CD8-positive, alpha-beta memory T cell (primary cell): ENCODE measurements at regions not wholly inside any gene's neighbourhood (a gene's known extent, or its start where the extent isn't known, plus 50 kb on each side); places are given as distances from the start of the nearest gene placed in this dataset.

Source experiments
- CTCF ChIA-PET: fragments of 350-600 bp; sonication (Branson Sonifier 250); formaldehyde crosslinking; loops from one replicate; lab custom pipeline; 2021; ENCODE audit warnings: antibody characterized with exemption; lab: Charles Lee
- POLR2A ChIA-PET: fragments of 350-600 bp; sonication (Branson Sonifier 250); formaldehyde crosslinking; loops from one replicate; lab custom pipeline; 2021; ENCODE audit warnings: antibody characterized with exemption; lab: Charles Lee
- DNase-seq, 5 donors: peaks; one replicate each; pipeline versions ENCODE4 v3.0.0 to v3.0.0-alpha.2; 2020 to 2022; ENCODE audit warnings: mixed read lengths in 1 of 5
- H3K27ac ChIP-seq: one replicate; pipeline ENCODE4 v1.7.0; 2013; ENCODE audit warnings: low read depth, mild to moderate bottlenecking, low read length, moderate library complexity
- H3K27me3 ChIP-seq: 2 replicates; pipeline ENCODE4 v1.7.0; 2013; ENCODE audit warnings: low read length, mild to moderate bottlenecking; ENCODE audit not compliant: insufficient read depth, poor library complexity, severe bottlenecking
- H3K36me3 ChIP-seq: 2 replicates; pipeline ENCODE4 v1.7.0; 2013; ENCODE audit warnings: mild to moderate bottlenecking, low read length, moderate library complexity; ENCODE audit not compliant: insufficient read depth
- H3K4me1 ChIP-seq: 2 replicates; pipeline ENCODE4 v1.7.0; 2013; ENCODE audit warnings: mild to moderate bottlenecking, low read length, moderate library complexity; ENCODE audit not compliant: insufficient read depth
- H3K4me3 ChIP-seq: 2 replicates; pipeline ENCODE4 v1.7.0; 2013; ENCODE audit warnings: mild to moderate bottlenecking, low read length
- H3K9me3 ChIP-seq: 2 replicates; pipeline ENCODE4 v1.7.0; 2013; ENCODE audit warnings: mild to moderate bottlenecking, low read length
- H3K27ac Mint-ChIP-seq, 8 donors: one replicate each; pipeline ENCODE4 v1.8.0; 2020 to 2021; ENCODE audit warnings: mixed read lengths in 8 of 8, mild to moderate bottlenecking in 6 of 8, inconsistent platforms in 3 of 8, moderate library complexity in 3 of 8
- H3K27me3 Mint-ChIP-seq, 2 donors: one replicate each; pipeline ENCODE4 v1.8.0; 2020 to 2021; ENCODE audit warnings: mixed read lengths in 2 of 2, mild to moderate bottlenecking in 1 of 2, moderate library complexity in 1 of 2
- H3K36me3 Mint-ChIP-seq, 3 donors: one replicate each; pipeline ENCODE4 v1.8.0; 2020 to 2021; ENCODE audit warnings: mixed read lengths in 3 of 3, inconsistent platforms in 1 of 3, mild to moderate bottlenecking in 1 of 3
- H3K4me1 Mint-ChIP-seq, 3 donors: one replicate each; pipeline ENCODE4 v1.8.0; 2020 to 2021; ENCODE audit warnings: mixed read lengths in 3 of 3, inconsistent platforms in 1 of 3, mild to moderate bottlenecking in 1 of 3
- H3K4me3 Mint-ChIP-seq, 7 donors: one replicate each; pipeline ENCODE4 v1.8.0; 2020 to 2021; ENCODE audit warnings: mixed read lengths in 7 of 7, mild to moderate bottlenecking in 6 of 7, moderate library complexity in 4 of 7, inconsistent platforms in 2 of 7
- H3K9me3 Mint-ChIP-seq, 5 donors: one replicate each; pipeline ENCODE4 v1.8.0; 2020 to 2022; ENCODE audit warnings: mixed read lengths in 5 of 5, mild to moderate bottlenecking in 3 of 5, moderate library complexity in 2 of 5, inconsistent platforms in 1 of 5

- no peak for DNase-seq
- Mint-ChIP-seq H3K27me3 (no peaks in the 10 kb centered on the region), H3K27ac (no peak overlapping the region), H3K9me3 (peaks cover 2 to 19% (median 7%) of the 10 kb centered on the region in 5 donors), H3K36me3 (no peaks in the 10 kb centered on the region), H3K4me1 (no peaks in the 10 kb centered on the region), H3K4me3 (no peak overlapping the region)
- Histone ChIP-seq H3K36me3 (no peaks in the 10 kb centered on the region), H3K27ac (no peak overlapping the region), H3K4me1 (no peaks in the 10 kb centered on the region), H3K4me3 (no peak overlapping the region), H3K9me3 (no peaks in the 10 kb centered on the region), H3K27me3 (no peaks in the 10 kb centered on the region)
- ChIA-PET POLR2A (no interaction called here), CTCF (no interaction called here)
Measured at GRCh38 chr5:145163876-145164275, 671.3 kb downstream of the PRELID2 start.

DNA sequence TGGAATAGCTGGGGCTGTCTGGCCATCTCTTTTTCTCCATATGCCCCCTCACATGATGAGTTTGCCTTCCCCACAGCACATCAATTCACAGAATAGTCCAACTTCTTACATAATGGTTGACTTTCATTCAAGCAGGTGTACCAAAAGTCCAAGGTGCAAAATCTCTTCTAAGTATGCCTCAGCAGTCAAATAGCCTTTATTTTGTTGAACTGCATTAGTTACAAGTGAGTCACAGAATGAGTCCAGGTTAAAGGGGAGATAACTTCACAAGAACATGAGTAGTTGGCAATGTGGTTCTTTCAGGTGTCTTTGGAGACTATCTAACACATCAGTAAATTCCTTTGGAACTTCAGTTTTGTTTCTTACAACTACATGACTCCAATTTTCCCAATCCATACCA lies 672.5 kb downstream of the PRELID2 start:
- H3K27me3 ChIP-seq: no peaks in the 10 kb centered on the region
- H3K4me3 ChIP-seq: no peak overlapping the region
- H3K27ac ChIP-seq: no peak overlapping the region
- Mint-ChIP-seq H3K36me3 (no peaks in the 10 kb centered on the region), H3K27ac (no peak overlapping the region), H3K4me3 (no peak overlapping the region), H3K27me3 (no peaks in the 10 kb centered on the region), H3K4me1 (no peaks in the 10 kb centered on the region), H3K9me3 (peaks cover 2 to 14% (median 12%) of the 10 kb centered on the region in 5 donors)
- H3K9me3 ChIP-seq: no peaks in the 10 kb centered on the region
- no peaks in the 10 kb centered on the region for H3K4me1 ChIP-seq
- CTCF ChIA-PET: no interaction called here
- POLR2A ChIA-PET: no interaction called here
- no peaks in the 10 kb centered on the region for H3K36me3 ChIP-seq
- DNase-seq: no peak

DNA sequence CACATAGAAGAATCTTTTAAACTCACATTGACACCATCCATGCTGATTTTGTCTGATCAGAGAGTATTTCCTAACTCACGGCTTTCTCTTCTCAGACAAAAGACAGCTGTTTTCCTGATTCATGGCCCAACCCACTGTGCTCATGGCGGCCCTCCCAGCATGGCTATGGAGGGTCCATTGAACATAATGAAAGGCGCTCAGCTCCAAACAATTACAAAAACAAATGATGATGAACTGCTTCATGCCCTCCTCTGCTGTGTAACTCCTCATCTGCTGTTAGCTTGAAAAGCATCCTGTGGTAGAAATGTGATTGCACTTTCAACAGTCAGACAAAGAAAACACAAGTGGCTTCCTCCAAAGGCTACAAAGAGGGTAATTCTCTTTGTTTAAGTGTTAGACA lies 673.8 kb downstream of the PRELID2 start:
- Histone ChIP-seq H3K27ac (no peak overlapping the region), H3K9me3 (no peaks in the 10 kb centered on the region), H3K36me3 (no peaks in the 10 kb centered on the region), H3K4me3 (no peak overlapping the region), H3K27me3 (no peaks in the 10 kb centered on the region), H3K4me1 (no peaks in the 10 kb centered on the region)
- Mint-ChIP-seq H3K27ac (no peak overlapping the region), H3K4me3 (no peak overlapping the region), H3K27me3 (no peaks in the 10 kb centered on the region), H3K36me3 (no peaks in the 10 kb centered on the region), H3K9me3 (peaks cover 2 to 13% (median 11%) of the 10 kb centered on the region in 5 donors), H3K4me1 (no peaks in the 10 kb centered on the region)
- DNase-seq: no peak
- POLR2A ChIA-PET: no interaction called here
- CTCF ChIA-PET: no interaction called here

GRCh38 chr5:145160679-145161078 lies 674.5 kb downstream of the PRELID2 start:
- Histone ChIP-seq H3K36me3 (no peaks in the 10 kb centered on the region), H3K4me3 (no peak overlapping the region), H3K4me1 (no peaks in the 10 kb centered on the region), H3K27ac (no peak overlapping the region), H3K27me3 (no peaks in the 10 kb centered on the region), H3K9me3 (no peaks in the 10 kb centered on the region)
- DNase-seq: no peak
- Mint-ChIP-seq H3K36me3 (no peaks in the 10 kb centered on the region), H3K27ac (no peak overlapping the region), H3K4me3 (no peak overlapping the region), H3K9me3 (peaks cover 2 to 13% (median 11%) of the 10 kb centered on the region in 5 donors), H3K27me3 (no peaks in the 10 kb centered on the region), H3K4me1 (no peaks in the 10 kb centered on the region)
- POLR2A ChIA-PET: no interaction called here
- CTCF ChIA-PET: no interaction called here

DNA sequence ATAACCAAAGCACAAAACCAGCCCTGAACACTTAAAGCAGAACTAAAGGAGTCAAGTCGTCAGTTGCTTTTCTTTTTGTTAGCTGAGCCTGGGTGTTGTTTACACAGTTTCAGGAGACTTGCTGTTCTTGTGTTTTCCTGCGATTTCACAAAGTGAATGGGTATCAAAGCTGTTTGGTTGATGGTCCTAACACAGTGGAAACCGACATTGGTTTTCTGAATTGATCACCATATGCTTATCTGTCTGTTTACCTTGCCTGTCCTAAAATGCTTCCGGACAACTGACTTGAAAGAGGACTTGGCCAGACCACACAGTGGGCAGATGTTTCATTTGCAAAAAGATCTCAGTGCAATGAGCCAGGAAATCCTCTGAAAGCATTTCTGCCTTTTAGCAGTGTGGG lies 676.4 kb downstream of the PRELID2 start:
- H3K36me3 Mint-ChIP-seq: no peaks in the 10 kb centered on the region
- no peak overlapping the region for H3K4me3 Mint-ChIP-seq
- H3K27ac Mint-ChIP-seq: no peak overlapping the region

DNA sequence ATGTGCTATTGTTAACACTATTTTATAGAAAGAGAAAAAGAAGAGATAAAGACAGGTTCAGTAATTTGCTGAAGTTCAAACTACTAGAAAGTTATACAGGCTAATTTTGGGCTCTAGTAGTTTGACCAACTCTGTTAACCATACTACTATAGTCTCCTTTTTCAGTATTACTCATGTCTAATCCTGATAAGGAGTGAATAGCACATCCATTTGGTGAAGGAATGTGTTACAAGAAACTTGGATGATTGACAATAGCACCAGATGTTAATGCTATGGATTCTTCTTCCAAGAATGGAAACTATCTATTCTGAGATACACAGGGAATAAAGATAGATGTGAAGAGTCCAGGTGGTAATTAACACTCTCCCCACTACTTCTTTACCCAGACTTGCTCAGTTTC lies 677.3 kb downstream of the PRELID2 start:
- Histone ChIP-seq H3K4me1 (no peaks in the 10 kb centered on the region), H3K9me3 (no peaks in the 10 kb centered on the region), H3K4me3 (no peak overlapping the region), H3K36me3 (no peaks in the 10 kb centered on the region), H3K27me3 (no peaks in the 10 kb centered on the region), H3K27ac (no peak overlapping the region)
- Mint-ChIP-seq H3K9me3 (peaks cover 0 to 13% (median 12%) of the 10 kb centered on the region in 5 donors), H3K36me3 (no peaks in the 10 kb centered on the region), H3K27ac (no peak overlapping the region), H3K27me3 (no peaks in the 10 kb centered on the region), H3K4me1 (no peaks in the 10 kb centered on the region), H3K4me3 (no peak overlapping the region)
- DNase-seq: no peak
- POLR2A ChIA-PET: no interaction called here
- CTCF ChIA-PET: no interaction called here

More for the DNA sequence above, 676.4 kb downstream of the PRELID2 start:
- H3K9me3 Mint-ChIP-seq: peaks cover 2 to 12% (median 9%) of the 10 kb centered on the region in 5 donors
- H3K27ac ChIP-seq: no peak overlapping the region
- H3K4me1 ChIP-seq: no peaks in the 10 kb centered on the region
- H3K4me3 ChIP-seq: no peak overlapping the region
- H3K36me3 ChIP-seq: no peaks in the 10 kb centered on the region
- H3K9me3 ChIP-seq: no peaks in the 10 kb centered on the region
- POLR2A ChIA-PET: no interaction called here
- no peaks in the 10 kb centered on the region for H3K27me3 Mint-ChIP-seq
- CTCF ChIA-PET: no interaction called here
- DNase-seq: no peak
- no peaks in the 10 kb centered on the region for H3K4me1 Mint-ChIP-seq
- no peaks in the 10 kb centered on the region for H3K27me3 ChIP-seq

DNA sequence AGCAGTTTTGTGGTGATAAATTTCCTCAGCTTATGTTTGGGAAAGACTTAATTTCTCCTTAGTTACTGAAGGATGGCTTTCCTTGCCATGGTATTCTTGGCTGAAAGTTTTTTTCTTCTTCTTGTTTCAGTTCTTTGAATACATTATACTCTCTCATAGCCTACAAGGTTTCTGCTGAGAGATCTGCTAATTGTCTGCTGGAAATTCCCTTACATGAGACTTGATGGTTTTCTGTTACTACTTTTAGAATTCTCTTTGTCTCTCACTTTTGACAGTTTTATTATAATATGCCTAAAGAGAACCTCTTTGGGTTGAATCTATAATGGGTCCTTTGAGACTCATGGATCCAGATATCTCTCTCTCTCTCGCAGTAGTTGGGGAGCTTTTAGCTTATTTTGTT lies 693.6 kb downstream of the PRELID2 start:
- Mint-ChIP-seq H3K4me1 (no peaks in the 10 kb centered on the region), H3K4me3 (no peak overlapping the region)

GRCh38 chr5:145130996-145131395 lies 704.1 kb downstream of the PRELID2 start:
- H3K4me1 ChIP-seq: no peaks in the 10 kb centered on the region
- no peak overlapping the region for H3K27ac ChIP-seq
- Mint-ChIP-seq H3K4me3 (no peak overlapping the region), H3K36me3 (no peaks in the 10 kb centered on the region), H3K27me3 (no peaks in the 10 kb centered on the region), H3K4me1 (no peaks in the 10 kb centered on the region), H3K27ac (no peak overlapping the region), H3K9me3 (peaks cover 0 to 9% (median 8%) of the 10 kb centered on the region in 5 donors)
- H3K36me3 ChIP-seq: no peaks in the 10 kb centered on the region
- ChIA-PET CTCF (no interaction called here), POLR2A (no interaction called here)
- no peaks in the 10 kb centered on the region for H3K9me3 ChIP-seq
- no peak overlapping the region for H3K4me3 ChIP-seq
- DNase-seq: no peak
- H3K27me3 ChIP-seq: no peaks in the 10 kb centered on the region

More for the DNA sequence above, 693.6 kb downstream of the PRELID2 start:
- no peak for DNase-seq
- Histone ChIP-seq H3K27ac (no peak overlapping the region), H3K4me1 (no peaks in the 10 kb centered on the region), H3K9me3 (no peaks in the 10 kb centered on the region), H3K4me3 (no peak overlapping the region), H3K36me3 (no peaks in the 10 kb centered on the region), H3K27me3 (no peaks in the 10 kb centered on the region)
- Mint-ChIP-seq H3K27ac (no peak overlapping the region), H3K36me3 (no peaks in the 10 kb centered on the region), H3K27me3 (no peaks in the 10 kb centered on the region), H3K9me3 (peaks cover 4 to 29% (median 11%) of the 10 kb centered on the region in 5 donors)
- CTCF ChIA-PET: no interaction called here
- POLR2A ChIA-PET: no interaction called here

DNA sequence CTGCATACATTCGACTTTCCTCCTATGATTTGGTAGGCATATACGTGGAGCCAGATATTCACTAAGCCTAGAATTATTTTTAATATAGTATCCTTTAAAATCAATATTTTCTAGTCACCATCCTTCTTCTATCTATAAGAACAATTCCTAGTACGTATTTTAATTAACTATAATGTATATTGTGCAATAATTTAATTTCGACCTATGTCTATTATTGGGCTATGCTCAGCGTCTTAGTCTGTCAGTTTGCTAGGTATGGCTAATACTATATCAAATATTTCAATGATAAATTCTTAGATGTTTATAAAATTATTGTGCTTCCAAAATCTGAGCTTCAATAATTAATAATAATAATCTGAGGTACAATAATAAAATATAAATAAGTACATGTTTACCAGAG lies 705.3 kb downstream of the PRELID2 start:
- Mint-ChIP-seq H3K27ac (no peak overlapping the region), H3K4me1 (no peaks in the 10 kb centered on the region), H3K4me3 (no peak overlapping the region), H3K27me3 (no peaks in the 10 kb centered on the region), H3K36me3 (no peaks in the 10 kb centered on the region), H3K9me3 (peaks cover 0 to 9% (median 8%) of the 10 kb centered on the region in 5 donors)
- ChIA-PET CTCF (no interaction called here), POLR2A (no interaction called here)
- Histone ChIP-seq H3K4me1 (no peaks in the 10 kb centered on the region), H3K9me3 (no peaks in the 10 kb centered on the region), H3K36me3 (no peaks in the 10 kb centered on the region), H3K27ac (no peak overlapping the region), H3K4me3 (no peak overlapping the region), H3K27me3 (no peaks in the 10 kb centered on the region)
- no peak for DNase-seq
